GM19463 (cell line): ENCODE measurements at regions not wholly inside any gene's neighbourhood (a gene's known extent, or its start where the extent isn't known, plus 50 kb on each side); places are given as distances from the start of the nearest gene placed in this dataset.

Source experiments
- ATAC-seq: cut with Tn5 transposase; IDR thresholded peaks from one replicate; pipeline ENCODE4 v1.9.1; 2021; ENCODE audit warnings: mild to moderate bottlenecking, moderate library complexity; ENCODE audit not compliant: unreplicated experiment

GRCh38 chr10:71066600-71066999 is 145.8 kb upstream of the UNC5B start:
- no peak for ATAC-seq

GRCh38 chr10:71067098-71067740 is 145.2 kb upstream of the UNC5B start:
- ATAC-seq: no peak

GRCh38 chr10:71068861-71069271 is 143.5 kb upstream of the UNC5B start:
- no peak for ATAC-seq

DNA sequence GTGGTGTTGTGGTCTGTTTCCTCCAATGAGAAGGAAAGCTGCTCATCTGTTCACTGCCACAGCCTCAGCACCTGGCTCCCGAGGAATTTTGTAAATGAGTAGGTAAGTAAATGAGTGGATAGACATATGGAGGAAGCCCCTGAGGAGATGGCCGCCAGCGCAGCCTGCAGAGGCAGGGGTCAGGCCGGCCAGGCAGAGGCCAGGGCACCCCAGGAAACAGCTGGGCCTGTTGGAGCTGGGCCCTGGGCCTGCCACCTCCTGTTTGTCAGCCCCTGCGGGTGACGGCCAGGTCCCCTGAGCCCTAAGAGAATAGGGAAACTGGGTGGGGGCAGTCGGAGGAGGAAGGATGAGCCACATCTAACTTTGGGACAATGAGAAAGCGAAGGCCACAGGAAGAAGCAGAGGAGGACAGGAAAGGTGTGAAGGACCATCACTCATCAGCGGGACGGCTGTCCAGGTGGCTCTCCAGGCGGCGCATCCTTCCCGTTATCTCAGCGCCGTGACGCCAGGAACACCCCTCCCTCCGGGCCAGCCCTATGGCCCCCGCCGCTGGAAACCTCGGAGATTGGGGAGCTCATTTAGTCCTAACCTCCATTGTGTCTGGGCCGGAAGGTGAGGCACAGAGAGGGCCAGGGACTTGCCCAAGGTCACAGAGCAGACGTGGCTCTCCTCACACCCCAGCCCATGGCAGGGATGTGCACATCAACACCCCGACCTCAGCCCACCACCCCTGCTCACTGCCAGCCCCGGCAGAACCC is 142.3 kb upstream of the UNC5B start:
- no peak for ATAC-seq

DNA sequence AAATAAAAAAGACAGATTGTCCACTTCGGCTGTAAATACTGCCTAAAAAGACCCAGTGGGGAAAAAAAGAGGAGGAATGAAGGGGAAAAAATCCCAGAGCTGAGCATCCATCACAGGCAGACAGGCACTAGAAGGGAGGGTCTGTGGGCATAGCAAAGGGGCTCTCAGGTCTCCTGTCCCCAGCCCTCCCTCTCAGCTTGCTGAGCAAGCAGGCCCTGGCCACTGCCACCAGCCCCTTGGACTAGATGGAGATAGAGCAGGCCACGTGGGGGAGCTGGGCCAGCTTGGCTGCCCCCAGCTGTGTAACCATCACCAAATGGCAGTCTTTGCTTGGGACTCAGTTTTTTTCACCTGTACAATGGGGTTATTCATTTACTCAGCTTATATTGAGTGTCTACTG is 141.6 kb upstream of the UNC5B start:
- ATAC-seq: no peak

- no peak for ATAC-seq
These were observed 140.1 kb upstream of the UNC5B start for GRCh38 chr10:71072131-71072822.

GRCh38 chr10:71072823-71073210 is 139.6 kb upstream of the UNC5B start:
- no peak for ATAC-seq

GRCh38 chr10:71073451-71074175 is 138.8 kb upstream of the UNC5B start:
- no peak for ATAC-seq

DNA sequence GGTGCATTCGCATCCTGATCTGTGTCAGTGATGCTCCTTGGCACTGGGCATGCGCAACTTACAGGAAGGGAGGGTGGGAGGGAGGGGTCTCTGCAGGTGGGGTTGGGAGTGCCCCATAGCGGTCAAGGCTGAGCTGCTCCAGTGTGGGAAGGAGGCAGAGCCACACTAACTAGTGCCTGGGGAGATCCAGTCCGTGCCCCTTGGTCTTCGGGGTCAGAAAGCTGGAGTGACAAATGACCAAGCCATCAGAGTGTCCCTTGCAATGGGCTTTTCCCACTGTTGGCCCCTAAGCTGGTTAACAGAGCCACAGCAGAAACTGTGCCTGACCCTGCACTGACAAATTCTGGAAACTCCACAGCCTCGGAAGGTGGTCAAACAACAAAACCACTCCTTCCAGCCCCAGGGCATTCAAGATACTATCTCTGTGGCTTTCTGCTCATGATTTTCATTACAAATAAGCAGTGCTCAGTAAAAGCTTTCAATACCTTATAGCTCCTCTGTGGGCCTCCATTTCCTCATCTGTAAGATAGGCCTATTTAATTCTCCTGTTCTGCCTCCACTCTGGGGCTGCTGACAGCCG is 138.1 kb upstream of the UNC5B start:
- ATAC-seq: no peak

DNA sequence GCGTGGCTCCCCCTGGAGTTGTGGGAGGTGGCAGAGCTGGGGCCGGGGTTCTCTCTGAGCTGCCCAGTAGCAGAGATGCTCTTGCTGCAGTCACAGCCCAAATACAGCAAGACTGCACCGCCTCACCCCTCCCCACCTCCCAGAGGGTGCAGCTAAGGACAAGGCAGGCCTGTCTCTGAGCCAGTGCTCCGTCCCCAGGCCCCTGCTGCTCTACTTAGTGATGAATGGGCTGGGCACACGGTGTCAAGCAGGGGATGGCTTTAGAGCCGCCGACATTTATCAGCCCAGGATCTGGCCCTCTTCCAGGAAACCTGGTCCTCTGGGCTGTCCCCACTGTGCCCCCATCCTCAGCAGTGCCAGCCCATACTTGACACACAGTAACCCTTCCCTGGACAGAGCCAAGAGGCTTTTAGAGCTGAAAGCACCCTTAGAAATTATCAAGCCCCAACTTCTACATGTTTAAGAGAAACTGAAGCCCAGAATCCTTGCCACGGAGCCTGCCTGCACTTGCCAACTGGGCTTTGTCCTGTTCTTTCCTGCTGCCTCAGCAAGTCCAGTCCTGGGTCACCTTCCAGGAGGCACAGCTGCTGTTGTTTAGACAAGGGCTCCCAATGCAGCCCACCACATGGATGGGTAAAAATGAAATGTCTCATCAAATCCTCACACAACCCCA is 137.1 kb upstream of the UNC5B start:
- no peak for ATAC-seq

DNA sequence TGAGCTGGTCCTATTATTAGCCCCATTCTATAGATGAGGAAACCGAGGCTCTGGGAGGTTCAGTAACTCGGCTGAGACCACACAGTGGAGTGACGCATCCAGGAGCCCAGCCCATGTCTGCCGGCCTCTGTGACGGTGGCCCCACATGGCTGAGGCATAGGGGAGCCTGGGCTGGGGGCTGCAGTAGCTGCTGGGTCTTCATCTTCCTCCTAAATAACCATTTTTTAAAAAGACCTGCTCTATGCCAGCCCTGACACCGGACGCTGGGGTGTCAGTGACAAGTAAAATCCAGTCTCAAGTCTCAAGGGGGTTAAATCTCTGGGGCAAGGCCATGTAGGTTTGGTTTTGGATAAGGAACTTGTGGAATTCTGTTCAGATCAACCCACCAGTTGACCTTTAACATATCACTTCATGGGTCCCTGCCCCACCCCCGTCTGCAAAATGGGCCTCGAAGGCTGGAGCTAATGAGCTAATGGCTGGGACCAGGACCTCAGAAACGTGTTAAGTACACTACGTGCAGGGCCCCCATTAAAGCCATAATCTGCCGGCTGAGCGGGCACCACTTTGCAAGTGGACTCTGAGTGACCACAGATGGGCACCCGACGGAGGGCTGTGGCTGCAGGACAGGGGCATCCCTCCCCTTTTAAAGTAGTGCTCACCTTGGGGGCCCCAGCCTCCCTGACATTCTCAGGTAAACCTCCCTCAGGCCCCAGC is 136.5 kb upstream of the UNC5B start:
- ATAC-seq: no peak

- no peak for ATAC-seq
These were observed 135.8 kb upstream of the UNC5B start for GRCh38 chr10:71076473-71077142.

GRCh38 chr10:71077143-71077581 is 135.2 kb upstream of the UNC5B start:
- no peak for ATAC-seq

- no peak for ATAC-seq
These were observed 134.4 kb upstream of the UNC5B start for GRCh38 chr10:71077796-71078453.

- no peak for ATAC-seq
These were observed 133.8 kb upstream of the UNC5B start for GRCh38 chr10:71078454-71079145.

- no peak for ATAC-seq
These were observed 132.5 kb upstream of the UNC5B start for GRCh38 chr10:71079761-71080380.

DNA sequence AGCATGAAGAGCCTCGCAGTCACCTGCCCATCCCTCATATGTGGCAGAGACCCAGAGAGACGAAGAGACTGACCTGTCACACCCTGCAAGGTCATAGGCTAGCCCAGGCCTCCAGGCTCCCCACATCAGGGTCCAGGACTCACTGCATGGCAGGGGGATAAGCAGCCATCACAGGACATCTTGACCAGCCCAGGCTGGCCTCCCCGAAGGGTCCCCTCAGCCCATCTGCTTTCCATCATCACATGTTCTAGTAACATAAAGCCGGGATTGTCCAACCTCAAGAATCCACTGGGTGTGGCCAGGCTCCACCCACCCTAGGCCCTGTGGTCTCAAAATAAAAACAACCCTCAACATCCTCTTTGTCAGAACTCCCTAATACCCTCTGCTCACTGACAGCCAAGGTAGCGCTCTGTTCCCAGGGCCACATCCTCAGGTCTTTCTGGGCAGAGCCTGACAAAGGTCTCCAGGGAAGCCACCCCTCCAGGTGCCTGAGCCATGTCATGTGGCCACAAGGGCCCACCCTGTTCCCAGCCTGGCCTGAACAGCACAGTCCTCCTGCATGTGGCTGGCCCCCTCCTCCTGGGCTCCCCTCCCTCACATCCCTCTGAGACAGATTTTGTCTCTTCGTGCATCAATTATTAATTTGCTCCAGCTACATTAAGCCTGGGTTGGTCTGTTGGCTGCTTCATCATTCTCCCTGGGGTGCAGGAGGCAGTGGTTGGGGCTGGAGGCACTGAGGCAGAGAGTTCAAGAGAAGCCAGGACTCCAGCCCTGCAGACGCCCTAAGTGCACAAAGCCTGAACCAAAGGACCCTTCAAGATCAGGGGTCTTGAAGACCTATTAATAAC is 131.8 kb upstream of the UNC5B start:
- no peak for ATAC-seq
